Cardiac muscle cell (in vitro differentiated cells and primary cell): ENCODE measurements at regions not wholly inside any gene's neighbourhood (a gene's known extent, or its start where the extent isn't known, plus 50 kb on each side); places are given as distances from the start of the nearest gene placed in this dataset.

Experiments
- DNase-seq, 2 donors: peaks; one replicate each; pipeline versions ENCODE4 v3.0.0 to v3.0.0-alpha.2; 2010 to 2017; ENCODE audit warnings: low read depth in 1 of 2, low spot score in 1 of 2
- H3K27ac ChIP-seq: fragments of 200-600 bp; sonication (generic); 2 replicates; pipeline ENCODE4 v1.5.1; 2016
- H3K27me3 ChIP-seq: fragments of 200-600 bp; sonication (generic); 2 replicates; pipeline ENCODE4 v1.6.0; 2016; ENCODE audit warnings: control low read depth
- H3K36me3 ChIP-seq: fragments of 200-600 bp; sonication (generic); 2 replicates; pipeline ENCODE4 v1.5.1; 2016; ENCODE audit warnings: control low read depth
- H3K4me1 ChIP-seq: fragments of 200-600 bp; sonication (generic); 2 replicates; pipeline ENCODE4 v1.8.1; 2017; ENCODE audit warnings: low read depth, mild to moderate bottlenecking, mixed run types
- H3K4me3 ChIP-seq: fragments of 200-600 bp; sonication (generic); 2 replicates; pipeline ENCODE4 v1.5.1; 2016; ENCODE audit warnings: mild to moderate bottlenecking
- H3K9me3 ChIP-seq: fragments of 200-600 bp; sonication (generic); 2 replicates; pipeline ENCODE4 v1.5.1; 2017; ENCODE audit warnings: low read depth, mild to moderate bottlenecking, control low read depth
- CTCF ChIP-seq: IDR thresholded peaks from 2 replicates; pipeline ENCODE4 v1.5.1; 2012; ENCODE audit warnings: low read depth, mild to moderate bottlenecking, low read length

DNA sequence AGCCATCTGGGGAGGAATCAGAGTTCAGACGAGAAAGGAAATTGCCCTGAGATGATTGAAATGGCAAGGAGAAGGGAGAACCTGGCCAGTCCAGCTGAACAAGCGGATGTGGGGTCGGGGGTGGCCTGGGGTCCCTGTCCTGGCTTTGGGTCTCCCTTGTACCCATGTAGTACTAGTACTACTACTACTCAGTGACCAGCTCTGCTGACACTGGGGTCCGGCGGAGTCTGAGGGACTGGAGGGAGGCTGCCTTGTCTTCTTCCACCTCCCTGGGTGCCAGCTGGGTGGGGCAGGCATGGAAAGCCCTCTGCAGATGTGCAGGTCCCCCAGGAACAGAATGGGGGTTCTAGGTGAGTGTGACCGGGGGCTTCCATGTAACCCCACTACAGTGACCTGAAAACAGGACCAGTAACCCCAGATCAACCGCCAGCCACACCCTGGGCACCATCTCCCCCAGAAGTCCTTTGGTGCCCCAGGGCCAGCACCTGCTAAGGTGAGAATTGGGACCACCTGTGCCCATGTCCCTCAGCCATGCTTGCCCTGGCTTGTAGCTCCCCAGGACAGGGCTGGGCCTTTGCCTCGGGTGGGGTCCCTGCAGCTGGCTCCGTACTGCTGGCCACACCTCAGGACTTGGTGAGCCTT lies 89.1 kb upstream of the COL5A1 start:
- Histone ChIP-seq H3K36me3 (no peaks in the 10 kb centered on the region), H3K4me1 (no peaks in the 10 kb centered on the region), H3K27me3 (no peaks in the 10 kb centered on the region), H3K4me3 (no peak overlapping the region), H3K9me3 (no peaks in the 10 kb centered on the region), H3K27ac (no peak overlapping the region)
- no peak for TF ChIP-seq CTCF
- no peak for DNase-seq

- Histone ChIP-seq H3K4me3 (no peak overlapping the region), H3K4me1 (no peaks in the 10 kb centered on the region), H3K27ac (no peak overlapping the region), H3K36me3 (no peaks in the 10 kb centered on the region), H3K9me3 (no peaks in the 10 kb centered on the region), H3K27me3 (no peaks in the 10 kb centered on the region)
- no peak for TF ChIP-seq CTCF
- no peak for DNase-seq
Observed at GRCh38 chr9:134553061-134553891, 88.3 kb upstream of the COL5A1 start.

- TF ChIP-seq CTCF = no peak
- Histone ChIP-seq H3K4me1 (no peaks in the 10 kb centered on the region), H3K27me3 (no peaks in the 10 kb centered on the region), H3K4me3 (no peak overlapping the region), H3K36me3 (no peaks in the 10 kb centered on the region), H3K27ac (no peak overlapping the region), H3K9me3 (no peaks in the 10 kb centered on the region)
- no peak for DNase-seq
Observed at GRCh38 chr9:134553996-134554372, 87.6 kb upstream of the COL5A1 start.

- DNase-seq = no peak
- no peak overlapping the region for H3K27ac ChIP-seq
- TF ChIP-seq CTCF = no peak
- H3K27me3 ChIP-seq = no peaks in the 10 kb centered on the region
- no peaks in the 10 kb centered on the region for H3K4me1 ChIP-seq
- no peaks in the 10 kb centered on the region for H3K9me3 ChIP-seq
- H3K36me3 ChIP-seq = no peaks in the 10 kb centered on the region
- H3K4me3 ChIP-seq = no peak overlapping the region
Observed at GRCh38 chr9:134554373-134555093, 87.1 kb upstream of the COL5A1 start.

DNA sequence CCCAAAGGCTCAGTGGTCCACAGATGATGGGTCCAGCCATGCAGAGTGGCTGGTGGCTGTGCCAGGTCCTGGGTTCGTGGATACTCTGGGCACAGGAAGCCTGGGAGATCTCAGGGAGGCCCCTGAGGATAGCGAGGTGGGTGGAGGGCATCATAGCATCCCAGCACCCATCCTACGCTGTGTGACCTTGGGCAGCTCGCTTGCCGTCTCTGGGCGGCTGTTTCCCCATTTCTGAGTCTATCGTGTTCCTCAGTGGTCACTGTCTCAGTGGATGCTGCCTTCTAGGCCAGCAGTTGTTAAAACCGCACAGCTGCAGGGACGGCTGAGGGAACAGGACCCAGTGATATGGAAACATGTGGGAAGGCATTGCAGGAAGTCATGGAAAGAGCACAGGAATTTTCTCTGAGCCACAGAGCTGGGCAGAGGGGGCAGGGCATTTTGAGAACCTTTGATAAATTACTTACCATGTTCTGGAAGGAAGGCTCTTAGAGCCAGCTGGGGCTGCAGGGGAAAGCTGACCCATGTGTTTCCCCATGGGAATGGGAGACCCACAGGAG lies 86.4 kb upstream of the COL5A1 start:
- Histone ChIP-seq H3K4me1 (no peaks in the 10 kb centered on the region), H3K27me3 (no peaks in the 10 kb centered on the region)
- no peak for TF ChIP-seq CTCF

More for the DNA sequence above, 86.4 kb upstream of the COL5A1 start:
- no peaks in the 10 kb centered on the region for H3K9me3 ChIP-seq
- DNase-seq = peak in 1 of 2 donors; percentile 80
- no peak overlapping the region for H3K4me3 ChIP-seq
- no peaks in the 10 kb centered on the region for H3K36me3 ChIP-seq
- no peak overlapping the region for H3K27ac ChIP-seq
